Eye (tissue), 1 donor: ENCODE measurements at regions not wholly inside any gene's neighbourhood (a gene's known extent, or its start where the extent isn't known, plus 50 kb on each side); places are given as distances from the start of the nearest gene placed in this dataset.
"Not testable (repeated sequence)": the region's sequence is repeated elsewhere in the genome, so short reads cannot be mapped to it uniquely, and the experiment has no call there.

ENCODE experiments used
- DNase-seq: peaks from one replicate; pipeline ENCODE4 v3.0.0-alpha.2; 2015

- no peak for DNase-seq
Observed at GRCh38 chr14:101634850-101635748, 73.8 kb downstream of the DIO3 start.

GRCh38 chr14:101635749-101636560 lies 74.7 kb downstream of the DIO3 start:
- no peak for DNase-seq

DNA sequence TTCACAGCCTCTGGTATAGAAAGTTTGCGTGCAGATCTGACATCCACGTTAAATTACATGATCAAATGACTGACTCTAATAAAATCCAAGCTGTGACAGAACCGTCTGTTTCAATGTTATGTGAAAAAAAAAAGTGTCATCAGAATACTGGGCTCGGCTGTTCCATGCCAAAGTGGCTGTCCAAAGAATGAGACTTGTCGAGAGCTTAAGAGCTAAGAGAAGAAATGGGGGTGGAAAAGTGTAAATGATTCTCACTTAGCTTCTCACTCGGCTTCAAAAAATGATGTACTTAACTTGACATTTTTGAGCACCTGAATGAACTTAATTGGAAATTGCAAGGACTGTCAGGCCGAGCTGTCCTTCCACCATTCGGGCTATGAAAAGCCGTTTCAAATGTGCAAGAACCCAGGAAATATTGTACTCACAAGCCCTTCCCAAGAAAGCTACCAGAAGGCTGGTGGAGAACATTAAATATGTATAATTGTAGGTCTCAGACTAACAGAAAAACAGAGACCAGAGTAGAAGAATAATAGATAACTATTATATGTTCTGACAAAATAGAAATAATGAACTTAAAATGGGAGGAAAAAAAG lies 78.0 kb downstream of the DIO3 start:
- peak; percentile 75 for DNase-seq

- no peak for DNase-seq
Observed at GRCh38 chr14:101643651-101644050, 82.4 kb downstream of the DIO3 start.

GRCh38 chr14:101654051-101654450 lies 92.8 kb downstream of the DIO3 start:
- no peak for DNase-seq

- no peak for DNase-seq
Observed at GRCh38 chr14:101657372-101657771, 96.1 kb downstream of the DIO3 start.

DNA sequence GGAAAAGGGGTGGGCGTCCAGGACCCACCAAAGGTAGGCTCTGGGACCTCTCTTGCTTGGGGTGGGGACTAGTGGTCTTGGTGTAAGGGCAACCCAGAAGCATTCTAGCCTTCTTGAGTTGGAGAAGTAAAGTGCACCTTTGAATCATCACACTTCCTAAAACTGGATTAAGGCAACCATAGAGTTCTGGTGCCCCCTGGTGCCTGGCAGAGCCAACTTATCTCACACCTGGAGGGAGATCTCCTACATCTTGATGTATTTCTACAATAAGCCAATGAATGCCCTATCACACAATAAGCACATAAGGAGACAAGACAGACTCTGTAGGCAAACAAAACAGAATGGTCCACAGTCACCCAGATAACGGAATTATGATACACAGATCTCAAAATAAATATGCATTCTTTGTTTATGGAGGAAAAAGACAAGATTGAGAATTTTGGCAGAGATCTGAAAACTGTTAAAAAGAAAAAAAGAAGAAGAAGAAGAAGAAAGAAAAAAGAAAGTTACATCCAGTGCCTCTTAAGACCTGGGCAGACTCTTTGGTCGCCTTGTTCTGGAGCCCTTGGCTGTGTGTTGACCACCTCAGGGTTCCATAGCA lies 95.9 kb upstream of the PPP2R5C start:
- DNase-seq: peak; percentile 82

- no peak for DNase-seq
Observed at GRCh38 chr14:101666264-101666663, 95.2 kb upstream of the PPP2R5C start.

DNA sequence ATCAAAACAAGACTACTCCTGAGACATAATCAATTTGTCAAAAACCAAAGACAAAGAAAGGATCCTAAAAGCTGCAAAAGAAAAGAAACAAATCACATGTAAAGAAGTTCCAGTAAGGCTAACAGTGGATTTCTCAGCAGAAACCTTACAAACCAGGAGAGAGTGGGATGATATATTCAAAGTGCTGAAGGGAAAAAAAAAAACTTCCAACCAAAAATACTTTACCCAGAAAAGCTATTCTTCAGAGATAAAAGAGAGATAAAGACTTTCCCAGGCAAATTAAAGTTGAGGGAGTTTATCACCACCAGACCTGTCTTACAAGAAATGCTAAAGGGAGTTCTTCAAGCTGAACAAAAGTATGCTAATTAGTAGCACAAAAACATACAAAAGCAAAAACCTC lies 91.9 kb upstream of the PPP2R5C start:
- DNase-seq: no peak

GRCh38 chr14:101673873-101674272 lies 87.6 kb upstream of the PPP2R5C start:
- no peak for DNase-seq

GRCh38 chr14:101675835-101676234 lies 85.7 kb upstream of the PPP2R5C start:
- not testable (repeated sequence) for DNase-seq

- DNase-seq: not testable (repeated sequence)
Observed at GRCh38 chr14:101677912-101678327, 83.6 kb upstream of the PPP2R5C start.

GRCh38 chr14:101681795-101682194 lies 79.7 kb upstream of the PPP2R5C start:
- no peak for DNase-seq

DNA sequence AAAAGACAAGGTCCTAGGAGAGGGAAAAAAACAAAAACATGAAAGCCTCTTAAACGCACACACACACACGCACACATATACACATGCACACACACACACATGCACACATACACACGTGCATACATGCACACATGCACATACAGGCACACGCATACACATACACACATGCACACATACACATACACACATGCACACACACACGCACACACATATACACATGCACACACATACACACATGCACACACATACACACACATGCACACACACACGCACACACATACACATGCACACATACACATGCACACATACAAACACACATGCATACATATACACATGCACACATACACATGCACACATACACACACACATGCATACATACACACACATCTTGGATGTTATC lies 78.1 kb upstream of the PPP2R5C start:
- no peak for DNase-seq

GRCh38 chr14:101687756-101688546 lies 73.6 kb upstream of the PPP2R5C start:
- no peak for DNase-seq

DNA sequence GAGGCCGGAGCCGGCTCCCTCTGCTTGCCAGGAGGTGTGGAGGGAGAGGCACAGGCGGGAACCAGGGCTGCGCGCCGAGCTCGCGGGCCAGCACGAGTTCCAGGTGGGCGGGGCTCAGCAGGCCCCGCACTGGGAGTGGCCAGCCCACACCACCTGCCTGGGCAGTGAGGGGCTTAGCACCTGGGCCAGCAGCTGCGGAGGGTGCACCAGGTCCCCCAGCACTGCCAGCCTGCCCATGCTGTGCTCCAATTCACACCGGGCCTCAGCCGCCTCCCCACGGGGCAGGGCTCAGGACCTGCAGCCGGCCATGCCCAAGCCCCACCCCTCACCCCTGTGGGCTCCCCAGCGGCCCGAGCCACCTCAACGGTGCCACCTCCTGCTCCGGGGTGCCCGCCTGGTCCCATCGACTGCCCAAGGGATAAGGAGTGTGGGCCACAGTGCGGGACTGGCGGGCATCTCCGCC lies 72.4 kb upstream of the PPP2R5C start:
- DNase-seq: no peak

DNA sequence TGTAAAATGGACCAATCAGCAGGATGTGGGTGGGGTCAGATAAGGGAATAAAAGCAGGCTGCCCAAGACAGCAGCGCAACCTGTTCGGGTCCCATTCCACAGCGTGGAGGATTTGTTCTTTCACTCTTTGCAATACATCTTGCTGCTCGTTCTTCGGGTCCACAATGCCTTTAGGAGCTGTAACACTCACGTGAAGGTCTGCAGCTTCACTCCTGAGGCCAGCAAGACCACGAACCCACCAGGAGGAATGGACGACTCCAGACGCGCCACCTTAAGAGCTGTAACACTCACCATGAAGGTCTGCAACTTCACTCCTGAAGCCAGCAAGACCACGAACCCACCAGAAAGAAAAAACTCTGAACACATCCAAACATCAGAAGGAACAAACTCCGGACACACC lies 71.5 kb upstream of the PPP2R5C start:
- not testable (repeated sequence) for DNase-seq

- DNase-seq: no peak
Observed at GRCh38 chr14:101695659-101696058, 65.8 kb upstream of the PPP2R5C start.

GRCh38 chr14:101704140-101704539 lies 57.4 kb upstream of the PPP2R5C start:
- no peak for DNase-seq

DNA sequence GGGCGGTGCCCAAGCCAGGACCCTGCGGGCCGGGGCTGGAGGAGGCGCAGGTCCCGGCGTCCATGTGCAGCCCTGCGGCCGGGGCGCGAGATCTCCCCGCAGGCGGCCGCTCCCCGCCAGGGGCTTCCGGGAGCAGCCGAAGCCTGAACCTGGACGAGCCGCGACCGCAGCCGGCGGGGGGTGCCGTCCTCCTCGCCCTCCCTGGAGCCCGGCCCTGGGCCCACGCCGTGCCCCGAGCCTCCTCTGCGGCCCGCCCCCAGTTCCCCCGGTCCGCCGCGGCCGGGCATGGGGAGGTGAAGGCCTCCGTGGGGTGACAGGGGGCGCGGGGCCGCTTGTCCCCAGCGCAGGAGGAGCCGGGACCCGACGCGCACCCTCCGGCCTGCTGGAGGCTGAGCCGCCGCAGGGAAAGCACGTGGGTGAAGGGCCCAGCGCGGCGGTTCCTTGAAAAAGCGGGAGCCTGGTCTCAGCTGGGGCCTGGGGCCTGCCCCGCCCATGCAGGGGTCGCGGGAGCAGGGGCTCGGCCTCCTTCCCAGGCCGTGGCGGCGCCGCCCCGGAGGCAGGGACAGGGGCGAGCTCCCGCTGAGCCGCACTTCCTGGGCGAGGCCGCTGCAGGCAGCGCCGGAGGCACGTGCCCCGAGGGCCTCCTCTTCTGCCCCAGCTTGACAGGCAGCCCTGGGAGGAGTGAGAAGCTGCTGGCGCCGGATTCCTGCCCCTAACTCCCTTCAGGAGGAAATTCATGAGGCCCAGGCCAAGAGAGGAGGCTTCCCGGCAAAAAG lies 55.6 kb upstream of the PPP2R5C start:
- DNase-seq: peak; percentile 80

DNA sequence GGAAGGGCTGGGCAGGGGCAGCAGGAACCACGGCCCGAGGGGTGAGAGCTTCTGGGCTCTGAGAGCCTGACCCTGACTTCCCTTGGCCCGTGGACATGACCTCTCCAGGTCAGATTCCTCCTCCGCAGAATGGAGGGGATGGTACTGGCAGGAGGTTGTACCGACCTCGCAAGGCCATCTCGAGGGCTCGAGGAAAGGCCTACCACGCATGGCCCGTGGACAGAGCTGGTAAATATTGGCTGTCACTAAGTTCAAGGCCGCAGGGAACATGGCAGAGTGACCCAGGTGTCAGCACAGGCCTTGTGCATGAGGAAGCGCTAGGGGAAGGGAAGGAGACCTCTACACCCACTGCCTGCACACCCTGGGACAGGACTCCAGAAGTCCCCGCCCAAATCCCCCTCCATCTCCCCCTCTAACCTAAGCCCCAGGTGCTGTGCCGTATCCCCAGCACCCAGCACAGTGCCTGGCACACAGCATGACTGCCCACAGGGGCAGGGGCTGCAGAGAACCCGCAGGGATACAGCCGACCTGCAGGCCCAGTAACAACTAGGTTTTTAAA lies 54.9 kb upstream of the PPP2R5C start:
- no peak for DNase-seq
